HepG2 (cell line): ENCODE measurements at regions not wholly inside any gene's neighbourhood (a gene's known extent, or its start where the extent isn't known, plus 50 kb on each side); places are given as distances from the start of the nearest gene placed in this dataset.

Source experiments
- ATAC-seq: fragments of 200-7000 bp; cut with Tn5 transposase; 3 replicates; pipeline ENCODE4 v1.9.1; 2020; ENCODE audit warnings: mild to moderate bottlenecking, moderate library complexity
- BruUV-seq: library from RNA; stranded (reverse); fragments of 400-500 nt; replicated peaks from 2 replicates; lab custom pipeline; 2021; lab: Mats Ljungman, UMichigan
- CTCF ChIA-PET: fragments of 300-600 bp; formaldehyde crosslinking; extraction: SDS; loops from one replicate; lab custom pipeline; 2021; ENCODE audit warnings: low total read pairs, inconsistent platforms, low intra/inter-chr PET ratio; lab: Yijun Ruan, JAX
- POLR2A ChIA-PET: fragments of 350-600 bp; sonication (Branson Sonifier 250); formaldehyde crosslinking; loops from one replicate; lab custom pipeline; 2020; ENCODE audit warnings: antibody characterized with exemption, inconsistent platforms; lab: Yijun Ruan, JAX
- DNase-seq: peaks from one replicate; pipeline ENCODE4 v3.0.0-alpha.2; 2015; ENCODE audit warnings: low spot score
- FAIRE-seq: peaks from 3 replicates; lab custom pipeline; 2011; peaks lifted over from hg19 to GRCh38; lab: Jason Lieb, UNC
- H2AFZ ChIP-seq: one replicate; pipeline ENCODE4 v1.6.1; 2011; ENCODE audit warnings: low read length, inconsistent platforms
- H3K27ac ChIP-seq: fragments of 300-600 bp; 3 replicates; pipeline ENCODE4 v1.8.0; 2011; ENCODE audit warnings: mixed run types, mild to moderate bottlenecking, mixed read lengths, low read length, inconsistent platforms; ENCODE audit not compliant: insufficient read depth; ENCODE audit errors: extremely low read length
- H3K27me3 ChIP-seq, 2 experiments: fragments of 200-600 bp in 1 of 2; 2 replicates in 1 of 2; 3 replicates in 1 of 2; pipeline versions ENCODE4 v1.6.0 to v1.8.0; 2011; ENCODE audit warnings: low read length in 2 of 2, mild to moderate bottlenecking in 2 of 2, moderate library complexity in 2 of 2, inconsistent platforms in 1 of 2; ENCODE audit not compliant: insufficient read depth in 2 of 2, control insufficient read depth in 1 of 2
- H3K36me3 ChIP-seq, 2 experiments: fragments of 200-600 bp in 1 of 2; replicated peaks in 1 of 2; 2 replicates in 1 of 2; 3 replicates in 1 of 2; pipeline versions ENCODE4 v1.5.1 to v1.8.0; 2011; ENCODE audit warnings: low read length in 2 of 2, inconsistent platforms in 1 of 2; ENCODE audit not compliant: insufficient read depth in 2 of 2, control insufficient read depth in 1 of 2
- H3K4me1 ChIP-seq: 2 replicates; pipeline ENCODE4 v1.5.1; 2012; ENCODE audit warnings: low read length, inconsistent platforms; ENCODE audit not compliant: insufficient read depth
- H3K4me2 ChIP-seq: 2 replicates; pipeline ENCODE4 v1.6.0; 2011; ENCODE audit warnings: low read depth, low read length, inconsistent platforms
- H3K4me3 ChIP-seq, 3 experiments: fragments of 200-600 bp in 1 of 3; sonication (generic), shearing (Covaris generic) in 1 of 3; replicated peaks in 1 of 3; 2 replicates each; pipeline ENCODE4 v1.5.1; 2011 to 2016; ENCODE audit warnings: low read length in 3 of 3, inconsistent platforms in 2 of 3, low read depth in 2 of 3, mild to moderate bottlenecking in 2 of 3, control low read depth in 1 of 3, mixed read lengths in 1 of 3; ENCODE audit not compliant: insufficient read depth in 1 of 3
- H3K79me2 ChIP-seq: one replicate; pipeline ENCODE4 v1.6.1; 2011; ENCODE audit warnings: low read length, inconsistent platforms; ENCODE audit not compliant: insufficient read depth
- H3K9ac ChIP-seq: 2 replicates; pipeline ENCODE4 v1.6.0; 2011; ENCODE audit warnings: mild to moderate bottlenecking, low read depth, low read length, inconsistent platforms; ENCODE audit not compliant: insufficient read depth
- H3K9me3 ChIP-seq: 2 replicates; pipeline ENCODE4 v1.5.1; 2012; ENCODE audit warnings: mild to moderate bottlenecking, low read length
- H4K20me1 ChIP-seq: 2 replicates; pipeline ENCODE4 v1.6.0; 2011; ENCODE audit warnings: inconsistent platforms, mild to moderate bottlenecking, low read length, moderate library complexity; ENCODE audit not compliant: insufficient read depth
- HDAC2 ChIP-seq: sonication (generic); formaldehyde crosslinking; IDR thresholded peaks from 2 replicates; pipeline ENCODE4 v1.4.0; 2020; ENCODE audit warnings: missing genetic modification reagents
- HOXA9 ChIP-seq: sonication (generic); formaldehyde crosslinking; IDR thresholded peaks from 2 replicates; pipeline ENCODE4 v1.8.1; 2022; ENCODE audit warnings: missing genetic modification reagents, mild to moderate bottlenecking, moderate library complexity, borderline replicate concordance
- KDM5A ChIP-seq: fragments of 200-600 bp; sonication (generic); IDR thresholded peaks from 2 replicates; pipeline ENCODE4 v1.7.0; 2018; ENCODE audit warnings: antibody characterized with exemption, mild to moderate bottlenecking, low read length, borderline replicate concordance
- NFYC ChIP-seq: IDR thresholded peaks from 2 replicates; pipeline ENCODE4 v1.6.1; 2016; ENCODE audit warnings: missing genetic modification reagents, missing compliant biosample characterization
- PCBP1 ChIP-seq: fragments of 200-400 bp; formaldehyde crosslinking; IDR thresholded peaks from 2 replicates; pipeline ENCODE4 v1.6.1; 2017; ENCODE audit warnings: mild to moderate bottlenecking, low read depth, low read length, borderline replicate concordance
- ZMYM3 ChIP-seq: sonication (generic); formaldehyde crosslinking; IDR thresholded peaks from 2 replicates; pipeline ENCODE4 v1.5.1; 2020; ENCODE audit warnings: mild to moderate bottlenecking, missing genetic modification reagents
- ZNF276 ChIP-seq: sonication (generic); formaldehyde crosslinking; IDR thresholded peaks from 2 replicates; pipeline ENCODE4 v1.4.0; 2020; ENCODE audit warnings: mild to moderate bottlenecking, low read depth, missing genetic modification reagents
- ZNF280D ChIP-seq: sonication (generic); formaldehyde crosslinking; IDR thresholded peaks from 2 replicates; pipeline ENCODE4 v1.5.1; 2020; ENCODE audit warnings: mild to moderate bottlenecking, missing genetic modification reagents
- WGBS: methylation state at CpG from one replicate; pipeline ENCODE4 v1.1.6; 2017; ENCODE audit warnings: low lambda C conversion rate; 5-methylcytosine and 5-hydroxymethylcytosine counted together
- in situ Hi-C: cut with HindIII; loops from 2 replicates; pipeline ENCODE4 v1.10.0; 2017; ENCODE audit warnings: low pct_unique_long_range_greater_than_20kb; ENCODE audit not compliant: extremely low pct_ligation_motif_present
- intact Hi-C: fragments of 100-400 bp; cut with micrococcal nuclease; formaldehyde crosslinking; loops from one replicate; pipeline ENCODE4 v1.10.0; 2022; ENCODE audit not compliant: unreplicated experiment
- TF ChIP-seq, protein P1 (sequence below): conservative IDR thresholded peaks from 2 replicates; pipeline ENCODE4 v1.6.1; 2018; ENCODE audit warnings: missing genetic modification reagents
- TF ChIP-seq, protein P2 (sequence below): sonication (generic); formaldehyde crosslinking; IDR thresholded peaks from 2 replicates; pipeline ENCODE4 v1.4.0; 2020; ENCODE audit warnings: missing genetic modification reagents

DNA sequence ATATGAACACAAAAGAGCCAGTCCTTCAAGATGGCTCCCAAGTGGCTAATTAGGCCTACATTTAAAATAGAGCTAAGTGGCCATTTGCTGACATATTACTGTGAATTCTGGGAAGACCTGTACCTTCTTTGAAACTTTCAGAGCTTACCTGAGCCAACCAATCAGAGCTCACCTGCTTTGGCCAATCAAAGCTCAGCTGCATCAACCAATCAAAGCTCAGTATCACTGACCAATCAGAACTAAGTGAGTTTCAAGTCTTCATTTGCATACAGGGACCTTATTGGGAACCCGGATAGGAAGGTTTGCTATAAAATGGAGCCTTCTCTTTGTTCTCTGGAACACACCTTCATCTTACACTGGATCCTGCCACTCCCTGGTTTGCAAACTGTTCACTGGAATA lies 63.7 kb downstream of the FOXL1 start:
- 6% methylated on average over 1 of the region's 1 CpG for WGBS
- CTCF ChIA-PET = no interaction called here

DNA sequence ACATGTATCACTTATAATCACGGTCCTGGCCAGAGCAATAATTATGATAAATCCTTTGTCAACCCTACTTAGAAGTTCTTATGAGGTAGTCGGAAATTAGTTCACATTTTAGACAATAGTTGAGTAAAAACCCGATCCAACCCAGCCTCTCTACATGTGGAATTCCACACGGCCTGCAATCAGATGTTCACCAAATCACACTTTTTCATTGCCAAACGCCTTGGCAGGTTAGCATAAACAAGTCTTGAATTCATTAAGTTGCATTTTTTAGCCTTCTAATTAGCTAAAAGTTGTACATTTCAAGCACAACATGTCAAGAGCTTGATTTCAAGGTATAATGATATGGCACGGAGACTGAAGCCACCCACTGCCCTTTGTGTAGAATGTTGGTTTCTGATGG lies 65.3 kb downstream of the FOXL1 start:
- H3K4me3 ChIP-seq = no peak overlapping the region
- ATAC-seq (no peak), FAIRE-seq (no peak), DNase-seq (no peak)
- H3K27ac ChIP-seq = no peak overlapping the region
- H3K79me2 ChIP-seq = no peaks in the 10 kb centered on the region
- no TSS peak for BruUV-seq
- no peaks in the 10 kb centered on the region for H3K36me3 ChIP-seq
- H3K4me2 ChIP-seq = no peak overlapping the region
- H3K4me1 ChIP-seq = no peaks in the 10 kb centered on the region
- in situ Hi-C loops (no loop called here), intact Hi-C loops (no loop called here)
- 8% methylated on average over 6 of the region's 6 CpGs for WGBS
- CTCF ChIA-PET = no interaction called here
- H4K20me1 ChIP-seq = no peaks in the 10 kb centered on the region
- no peak overlapping the region for H2AFZ ChIP-seq
- H3K27me3 ChIP-seq = peaks cover 0 to 58% of the 10 kb centered on the region in 2 experiments; a peak in 4 of 5 replicates
- H3K9ac ChIP-seq = no peak overlapping the region
- POLR2A ChIA-PET = no interaction called here
- peaks cover 7% of the 10 kb centered on the region; the same call in 1 of the 2 replicates for H3K9me3 ChIP-seq
- no peak for TF ChIP-seq HDAC2 (CRISPR knock-in tag)
- TF ChIP-seq, protein P1, sequence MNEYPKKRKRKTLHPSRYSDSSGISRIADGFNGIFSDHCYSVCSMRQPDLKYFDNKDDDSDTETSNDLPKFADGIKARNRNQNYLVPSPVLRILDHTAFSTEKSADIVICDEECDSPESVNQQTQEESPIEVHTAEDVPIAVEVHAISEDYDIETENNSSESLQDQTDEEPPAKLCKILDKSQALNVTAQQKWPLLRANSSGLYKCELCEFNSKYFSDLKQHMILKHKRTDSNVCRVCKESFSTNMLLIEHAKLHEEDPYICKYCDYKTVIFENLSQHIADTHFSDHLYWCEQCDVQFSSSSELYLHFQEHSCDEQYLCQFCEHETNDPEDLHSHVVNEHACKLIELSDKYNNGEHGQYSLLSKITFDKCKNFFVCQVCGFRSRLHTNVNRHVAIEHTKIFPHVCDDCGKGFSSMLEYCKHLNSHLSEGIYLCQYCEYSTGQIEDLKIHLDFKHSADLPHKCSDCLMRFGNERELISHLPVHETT (CRISPR knock-in tag) = no peak
- TF ChIP-seq HOXA9 (CRISPR knock-in tag) = no peak
- TF ChIP-seq ZMYM3 = no peak
- TF ChIP-seq, protein P2, sequence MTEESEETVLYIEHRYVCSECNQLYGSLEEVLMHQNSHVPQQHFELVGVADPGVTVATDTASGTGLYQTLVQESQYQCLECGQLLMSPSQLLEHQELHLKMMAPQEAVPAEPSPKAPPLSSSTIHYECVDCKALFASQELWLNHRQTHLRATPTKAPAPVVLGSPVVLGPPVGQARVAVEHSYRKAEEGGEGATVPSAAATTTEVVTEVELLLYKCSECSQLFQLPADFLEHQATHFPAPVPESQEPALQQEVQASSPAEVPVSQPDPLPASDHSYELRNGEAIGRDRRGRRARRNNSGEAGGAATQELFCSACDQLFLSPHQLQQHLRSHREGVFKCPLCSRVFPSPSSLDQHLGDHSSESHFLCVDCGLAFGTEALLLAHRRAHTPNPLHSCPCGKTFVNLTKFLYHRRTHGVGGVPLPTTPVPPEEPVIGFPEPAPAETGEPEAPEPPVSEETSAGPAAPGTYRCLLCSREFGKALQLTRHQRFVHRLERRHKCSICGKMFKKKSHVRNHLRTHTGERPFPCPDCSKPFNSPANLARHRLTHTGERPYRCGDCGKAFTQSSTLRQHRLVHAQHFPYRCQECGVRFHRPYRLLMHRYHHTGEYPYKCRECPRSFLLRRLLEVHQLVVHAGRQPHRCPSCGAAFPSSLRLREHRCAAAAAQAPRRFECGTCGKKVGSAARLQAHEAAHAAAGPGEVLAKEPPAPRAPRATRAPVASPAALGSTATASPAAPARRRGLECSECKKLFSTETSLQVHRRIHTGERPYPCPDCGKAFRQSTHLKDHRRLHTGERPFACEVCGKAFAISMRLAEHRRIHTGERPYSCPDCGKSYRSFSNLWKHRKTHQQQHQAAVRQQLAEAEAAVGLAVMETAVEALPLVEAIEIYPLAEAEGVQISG (CRISPR knock-in tag) = no peak
- no peak for TF ChIP-seq ZNF280D (CRISPR knock-in tag)
- TF ChIP-seq ZNF276 (CRISPR knock-in tag) = no peak
- TF ChIP-seq KDM5A = no peak

More for the DNA sequence above, 63.7 kb downstream of the FOXL1 start:
- Histone ChIP-seq H3K4me2 (no peak overlapping the region), H3K36me3 (no peaks in the 10 kb centered on the region), H3K27ac (no peak overlapping the region), H3K9ac (no peak overlapping the region), H3K27me3 (peaks cover 0 to 72% of the 10 kb centered on the region in 2 experiments; a peak in 4 of 5 replicates), H2AFZ (no peak overlapping the region), H3K79me2 (no peaks in the 10 kb centered on the region), H4K20me1 (no peaks in the 10 kb centered on the region), H3K4me1 (no peaks in the 10 kb centered on the region), H3K9me3 (no peaks in the 10 kb centered on the region; the same call in 1 of the 2 replicates), H3K4me3 (no peak overlapping the region)
- TF ChIP-seq PCBP1 (no peak), NFYC (CRISPR knock-in tag) (no peak)
- ATAC-seq (no peak), FAIRE-seq (no peak), DNase-seq (no peak)
- in situ Hi-C loops (no loop called here), intact Hi-C loops (no loop called here)
- POLR2A ChIA-PET = no interaction called here
- no TSS peak for BruUV-seq
